ENCODE measurements at regions not wholly inside any gene's neighbourhood (a gene's known extent, or its start where the extent isn't known, plus 50 kb on each side); places are given as distances from the start of the nearest gene placed in this dataset.

GRCh38 chr2:129247751-129248150 lies 731.7 kb upstream of the RAB6C start:
- Histone ChIP-seq H3K79me2 (ENCODE audit: low read depth) (no peaks in the 10 kb centered on the region), H3F3A (ENCODE audit: low read depth) (peaks cover 6% of the 10 kb centered on the region), H3K36me3 (no peaks in the 10 kb centered on the region), H3K4me3 (no peak overlapping the region), H3K9ac (no peak overlapping the region), H2AFZ (replicated peaks) (no peak overlapping the region), H3K27ac (no peak overlapping the region), H3K9me3 (ENCODE audit: low read depth) (no peaks in the 10 kb centered on the region), H3K4me2 (no peak overlapping the region), H3K4me1 (peaks cover 3% of the 10 kb centered on the region), H4K20me1 (ENCODE audit: low read depth) (no peaks in the 10 kb centered on the region), H3K27me3 (no peaks in the 10 kb centered on the region)
- TF ChIP-seq CTCF (IDR thresholded peaks at IDR 0.05) (no peak), EZH2phosphoT487 (IDR thresholded peaks at IDR 0.05) (no peak), EZH2 (IDR thresholded peaks at IDR 0.05) (no peak)
- DNase-seq (ENCODE audit: low spot score) = no peak
- Mint-ChIP-seq H3K27me3 (ENCODE audit: insufficient read depth, low read depth) (no peaks in the 10 kb centered on the region), H3K27ac (no peak overlapping the region), H3K9me3 (peaks cover 2% of the 10 kb centered on the region), H3K36me3 (no peaks in the 10 kb centered on the region), H3K4me1 (peaks cover 10% of the 10 kb centered on the region), H3K4me3 (no peak overlapping the region)

- no peak overlapping the region for H3K4me3 ChIP-seq
- Mint-ChIP-seq H3K27ac (no peak overlapping the region), H3K9me3 (peaks cover 2% of the 10 kb centered on the region)
Observed at GRCh38 chr2:129248198-129248597, 731.3 kb upstream of the RAB6C start.

GRCh38 chr2:129252781-129253460 lies 726.5 kb upstream of the RAB6C start:
- Mint-ChIP-seq H3K4me1 (peaks cover 18% of the 10 kb centered on the region), H3K4me3 (no peak overlapping the region), H3K27ac (peak overlapping the region; percentile 87), H3K36me3 (no peaks in the 10 kb centered on the region), H3K9me3 (peaks cover 3% of the 10 kb centered on the region), H3K27me3 (ENCODE audit: insufficient read depth, low read depth) (peaks cover 5% of the 10 kb centered on the region)
- Histone ChIP-seq H3K27ac (no peak overlapping the region), H3K36me3 (no peaks in the 10 kb centered on the region), H3K4me1 (peaks cover 3% of the 10 kb centered on the region), H4K20me1 (ENCODE audit: low read depth) (no peaks in the 10 kb centered on the region), H3F3A (ENCODE audit: low read depth) (peaks cover 6% of the 10 kb centered on the region), H3K27me3 (no peaks in the 10 kb centered on the region), H2AFZ (replicated peaks) (no peak overlapping the region), H3K4me3 (no peak overlapping the region), H3K9me3 (ENCODE audit: low read depth) (no peaks in the 10 kb centered on the region), H3K9ac (no peak overlapping the region), H3K79me2 (ENCODE audit: low read depth) (no peaks in the 10 kb centered on the region), H3K4me2 (no peak overlapping the region)
- TF ChIP-seq EZH2phosphoT487 (IDR thresholded peaks at IDR 0.05) (no peak), EZH2 (IDR thresholded peaks at IDR 0.05) (no peak), CTCF (IDR thresholded peaks at IDR 0.05) (no peak)
- no peak for DNase-seq (ENCODE audit: low spot score)

More at GRCh38 chr2:129248198-129248597, 731.3 kb upstream of the RAB6C start:
- no peak overlapping the region for H3K4me2 ChIP-seq
- H3K4me3 Mint-ChIP-seq = no peak overlapping the region
- no peaks in the 10 kb centered on the region for H3K79me2 ChIP-seq (ENCODE audit: low read depth)
- no peaks in the 10 kb centered on the region for H4K20me1 ChIP-seq (ENCODE audit: low read depth)
- peaks cover 1% of the 10 kb centered on the region for H3K27me3 Mint-ChIP-seq (ENCODE audit: insufficient read depth, low read depth)
- H3F3A ChIP-seq (ENCODE audit: low read depth) = peaks cover 6% of the 10 kb centered on the region
- H3K4me1 Mint-ChIP-seq = peaks cover 15% of the 10 kb centered on the region
- H3K36me3 ChIP-seq = no peaks in the 10 kb centered on the region
- H3K27ac ChIP-seq = no peak overlapping the region
- no peak overlapping the region for H3K9ac ChIP-seq
- no peaks in the 10 kb centered on the region for H3K9me3 ChIP-seq (ENCODE audit: low read depth)
- TF ChIP-seq EZH2 (IDR thresholded peaks at IDR 0.05) (no peak), CTCF (IDR thresholded peaks at IDR 0.05) (no peak), EZH2phosphoT487 (IDR thresholded peaks at IDR 0.05) (no peak)
- DNase-seq (ENCODE audit: low spot score) = peak; percentile 20
- H3K27me3 ChIP-seq = no peaks in the 10 kb centered on the region
- no peaks in the 10 kb centered on the region for H3K36me3 Mint-ChIP-seq
- peaks cover 3% of the 10 kb centered on the region for H3K4me1 ChIP-seq
- H2AFZ ChIP-seq (replicated peaks) = no peak overlapping the region

Data from neural progenitor cell (in vitro differentiated cells).